HCT116 (cell line): ENCODE measurements at regions not wholly inside any gene's neighbourhood (a gene's known extent, or its start where the extent isn't known, plus 50 kb on each side); places are given as distances from the start of the nearest gene placed in this dataset.

Source experiments
- ATAC-seq: fragments of 200-7000 bp; cut with Tn5 transposase; 2 replicates; pipeline ENCODE4 v1.9.1; 2020; ENCODE audit warnings: mild to moderate bottlenecking, moderate library complexity
- BruUV-seq: library from RNA; stranded (reverse); fragments of 400-500 nt; replicated peaks from 2 replicates; lab custom pipeline; 2021; lab: Mats Ljungman, UMichigan
- CTCF ChIA-PET: fragments of 300-600 bp; sonication (Branson Sonifier 250); formaldehyde crosslinking; loops from one replicate; lab custom pipeline; 2021; ENCODE audit warnings: antibody characterized with exemption; lab: Charles Lee
- POLR2A ChIA-PET: fragments of 300-600, 350-600 bp; sonication (Branson Sonifier 250); formaldehyde crosslinking; loops from one replicate; lab custom pipeline; 2021; ENCODE audit warnings: antibody characterized with exemption; lab: Charles Lee
- RAD21 ChIA-PET, 2 experiments: fragments of 300-600 bp; sonication (Branson Sonifier 250); formaldehyde crosslinking; loops; one replicate each; lab custom pipeline; 2023; ENCODE audit warnings: low total read pairs in 2 of 2; ENCODE audit not compliant: uncharacterized antibody in 2 of 2, unreplicated experiment in 2 of 2, low non-redundant PET in 1 of 2; lab: Charles Lee
- DNase-seq: peaks from one replicate; pipeline ENCODE4 v3.0.0-alpha.2; 2010; ENCODE audit warnings: low read depth, low spot score
- H2AFZ ChIP-seq: fragments of 200-600 bp; shearing (Covaris generic), sonication (generic); 2 replicates; pipeline ENCODE4 v1.6.1; 2017; ENCODE audit warnings: low read depth, mixed run types, mixed read lengths, antibody characterized with exemption, low read length; ENCODE audit not compliant: poor library complexity, severe bottlenecking
- H3K27ac ChIP-seq: 2 replicates; pipeline ENCODE4 v1.5.1; 2012; ENCODE audit warnings: low read depth, low read length
- H3K27me3 ChIP-seq: fragments of 200-600 bp; sonication (generic); 2 replicates; pipeline ENCODE4 v1.6.1; 2016; ENCODE audit warnings: mixed run types, low read length, mixed read lengths; ENCODE audit not compliant: insufficient read depth
- H3K36me3 ChIP-seq, 2 experiments: fragments of 200-500 bp in 1 of 2; fragments of 200-600 bp in 1 of 2; sonication (Bioruptor generic) in 1 of 2; sonication (generic) in 1 of 2; 2 replicates each; pipeline versions ENCODE4 v1.5.1 to v1.6.1; 2014 to 2016; ENCODE audit warnings: low read length in 2 of 2, inconsistent platforms in 1 of 2, mixed read lengths in 1 of 2, mixed run types in 1 of 2; ENCODE audit not compliant: insufficient read depth in 2 of 2, control insufficient read depth in 1 of 2
- H3K4me1 ChIP-seq, 2 experiments: fragments of 200-600 bp in 1 of 2; sonication (generic) in 1 of 2; 2 replicates each; pipeline versions ENCODE4 v1.5.1 to v1.6.1; 2012 to 2017; ENCODE audit warnings: low read length in 2 of 2, inconsistent platforms in 1 of 2, mild to moderate bottlenecking in 1 of 2, mixed read lengths in 1 of 2, mixed run types in 1 of 2, moderate library complexity in 1 of 2; ENCODE audit not compliant: insufficient read depth in 2 of 2, control insufficient read depth in 1 of 2
- H3K4me2 ChIP-seq: fragments of 200-600 bp; sonication (generic); 2 replicates; pipeline ENCODE4 v1.6.1; 2017; ENCODE audit warnings: mixed run types, low read length, mixed read lengths
- H3K4me3 ChIP-seq, 2 experiments: fragments of 200-600 bp in 1 of 2; sonication (generic) in 1 of 2; replicated peaks in 1 of 2; 2 replicates each; pipeline ENCODE4 v1.5.1; 2011 to 2016; ENCODE audit warnings: low read length in 2 of 2, control low read depth in 1 of 2, low read depth in 1 of 2, mild to moderate bottlenecking in 1 of 2, mixed read lengths in 1 of 2, mixed run types in 1 of 2
- H3K79me2 ChIP-seq: fragments of 200-600 bp; sonication (generic); 2 replicates; pipeline ENCODE4 v1.6.1; 2017; ENCODE audit warnings: mild to moderate bottlenecking, mixed run types, low read length, moderate library complexity, mixed read lengths; ENCODE audit not compliant: insufficient read depth
- H3K9ac ChIP-seq: fragments of 200-600 bp; sonication (generic); 2 replicates; pipeline ENCODE4 v1.6.1; 2016; ENCODE audit warnings: low read length, mixed read lengths
- H3K9me2 ChIP-seq: fragments of 200-600 bp; sonication (generic), shearing (Covaris generic); 2 replicates; pipeline ENCODE4 v1.6.1; 2017; ENCODE audit warnings: mixed run types, mild to moderate bottlenecking, moderate library complexity; ENCODE audit not compliant: insufficient read depth
- H3K9me3 ChIP-seq, 2 experiments: fragments of 200-500 bp in 1 of 2; fragments of 200-600 bp in 1 of 2; sonication (Bioruptor generic) in 1 of 2; sonication (generic) in 1 of 2; 2 replicates each; pipeline ENCODE4 v1.6.1; 2014 to 2017; ENCODE audit warnings: low read length in 2 of 2, mixed read lengths in 2 of 2, inconsistent platforms in 1 of 2, low read depth in 1 of 2, mild to moderate bottlenecking in 1 of 2, mixed run types in 1 of 2, moderate library complexity in 1 of 2; ENCODE audit not compliant: control insufficient read depth in 1 of 2, insufficient read depth in 1 of 2
- H4K20me1 ChIP-seq: fragments of 200-600 bp; sonication (generic), shearing (Covaris generic); 2 replicates; pipeline ENCODE4 v1.6.1; 2017; ENCODE audit warnings: mixed run types, mild to moderate bottlenecking, moderate library complexity; ENCODE audit not compliant: insufficient read depth
- CTCF ChIP-seq, 3 experiments: fragments of 200-600 bp in 1 of 3; sonication (generic) in 1 of 3; IDR thresholded peaks in 2 of 3; conservative IDR thresholded peaks in 1 of 3; 2 replicates each; pipeline ENCODE4 v1.5.1; 2012 to 2017; ENCODE audit warnings: low read depth in 2 of 3, low read length in 2 of 3, antibody characterized with exemption in 1 of 3, borderline replicate concordance in 1 of 3, control low read depth in 1 of 3, mild to moderate bottlenecking in 1 of 3, mixed read lengths in 1 of 3, mixed run types in 1 of 3, moderate library complexity in 1 of 3; ENCODE audit not compliant: insufficient read depth in 1 of 3
- JUND ChIP-seq: IDR thresholded peaks from 2 replicates; pipeline ENCODE4 v1.6.1; 2012
- MAX ChIP-seq: IDR thresholded peaks from 2 replicates; pipeline ENCODE4 v1.6.1; 2012
- POLR2A ChIP-seq: IDR thresholded peaks from 2 replicates; pipeline ENCODE4 v1.7.0; 2011; ENCODE audit warnings: borderline replicate concordance; ENCODE audit not compliant: insufficient read depth, insufficient read length; ENCODE audit errors: extremely low read depth
- intact Hi-C: fragments of 100-400 bp; cut with micrococcal nuclease; formaldehyde crosslinking; loops from 2 replicates; pipeline ENCODE4 v1.10.0; 2022
- TF ChIP-seq, protein P1 (sequence below): IDR thresholded peaks from 2 replicates; pipeline ENCODE4 v1.6.1; 2012; ENCODE audit warnings: low read depth

DNA sequence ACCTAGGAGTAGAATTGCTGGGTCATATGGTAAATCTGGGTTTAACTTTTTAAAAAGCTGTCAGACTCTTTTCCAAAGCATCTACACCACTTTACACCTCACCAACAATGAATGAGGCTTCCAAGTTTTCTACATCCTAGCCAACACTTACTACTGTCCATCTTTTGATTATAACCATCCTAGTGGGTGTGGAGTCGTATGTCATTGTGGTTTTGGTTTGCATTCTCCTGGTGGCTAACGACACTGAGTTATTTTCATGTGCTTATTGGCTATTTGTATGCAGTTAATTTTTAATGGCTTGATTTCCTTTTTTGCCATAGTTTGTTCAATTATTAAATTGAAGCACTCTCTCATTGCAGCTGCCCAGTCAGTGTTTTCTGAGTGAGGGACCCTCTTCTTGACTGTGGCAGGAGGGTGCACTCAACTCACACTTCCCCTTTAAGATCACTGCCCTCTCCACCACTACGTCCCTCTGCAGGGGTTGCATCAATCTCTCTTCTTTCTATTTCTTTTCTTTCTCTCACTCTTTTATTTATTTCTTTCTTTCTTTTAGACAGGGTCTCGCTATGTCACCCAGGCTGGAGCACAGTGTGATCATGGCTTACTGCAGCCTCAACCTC is 182.3 kb downstream of the C9orf152 start:
- Histone ChIP-seq H3K9me2 (no peaks in the 10 kb centered on the region), H2AFZ (no peak overlapping the region), H3K36me3 (no peaks in the 10 kb centered on the region), H3K4me1 (peaks cover 0 to 9% of the 10 kb centered on the region in 2 experiments; a peak in 2 of 4 replicates), H3K9ac (no peak overlapping the region), H3K27me3 (no peaks in the 10 kb centered on the region), H3K9me3 (no peaks in the 10 kb centered on the region), H3K4me3 (no peak overlapping the region), H3K4me2 (no peak overlapping the region), H3K79me2 (no peaks in the 10 kb centered on the region), H4K20me1 (no peaks in the 10 kb centered on the region), H3K27ac (no peak overlapping the region)
- ChIA-PET POLR2A (no interaction called here), RAD21 (no interaction called here), CTCF (no interaction called here)
- no peak for DNase-seq
- BruUV-seq: no TSS peak
- no peak for ATAC-seq
- TF ChIP-seq CTCF (IDR thresholded peaks at IDR 0.05 in 2 of 3, conservative IDR thresholded peaks at IDR 0.05 in 1 of 3; ENCODE audit: borderline replicate concordance in 1 of 3, insufficient read depth in 1 of 3, low read depth in 2 of 3, low read length in 2 of 3): no peak
- no peak for TF ChIP-seq MAX
- no peak for TF ChIP-seq POLR2A
- TF ChIP-seq JUND: no peak
- TF ChIP-seq, protein P1, sequence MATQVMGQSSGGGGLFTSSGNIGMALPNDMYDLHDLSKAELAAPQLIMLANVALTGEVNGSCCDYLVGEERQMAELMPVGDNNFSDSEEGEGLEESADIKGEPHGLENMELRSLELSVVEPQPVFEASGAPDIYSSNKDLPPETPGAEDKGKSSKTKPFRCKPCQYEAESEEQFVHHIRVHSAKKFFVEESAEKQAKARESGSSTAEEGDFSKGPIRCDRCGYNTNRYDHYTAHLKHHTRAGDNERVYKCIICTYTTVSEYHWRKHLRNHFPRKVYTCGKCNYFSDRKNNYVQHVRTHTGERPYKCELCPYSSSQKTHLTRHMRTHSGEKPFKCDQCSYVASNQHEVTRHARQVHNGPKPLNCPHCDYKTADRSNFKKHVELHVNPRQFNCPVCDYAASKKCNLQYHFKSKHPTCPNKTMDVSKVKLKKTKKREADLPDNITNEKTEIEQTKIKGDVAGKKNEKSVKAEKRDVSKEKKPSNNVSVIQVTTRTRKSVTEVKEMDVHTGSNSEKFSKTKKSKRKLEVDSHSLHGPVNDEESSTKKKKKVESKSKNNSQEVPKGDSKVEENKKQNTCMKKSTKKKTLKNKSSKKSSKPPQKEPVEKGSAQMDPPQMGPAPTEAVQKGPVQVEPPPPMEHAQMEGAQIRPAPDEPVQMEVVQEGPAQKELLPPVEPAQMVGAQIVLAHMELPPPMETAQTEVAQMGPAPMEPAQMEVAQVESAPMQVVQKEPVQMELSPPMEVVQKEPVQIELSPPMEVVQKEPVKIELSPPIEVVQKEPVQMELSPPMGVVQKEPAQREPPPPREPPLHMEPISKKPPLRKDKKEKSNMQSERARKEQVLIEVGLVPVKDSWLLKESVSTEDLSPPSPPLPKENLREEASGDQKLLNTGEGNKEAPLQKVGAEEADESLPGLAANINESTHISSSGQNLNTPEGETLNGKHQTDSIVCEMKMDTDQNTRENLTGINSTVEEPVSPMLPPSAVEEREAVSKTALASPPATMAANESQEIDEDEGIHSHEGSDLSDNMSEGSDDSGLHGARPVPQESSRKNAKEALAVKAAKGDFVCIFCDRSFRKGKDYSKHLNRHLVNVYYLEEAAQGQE: no peak
- intact Hi-C loops: no loop called here
